ENCODE measurements at regions not wholly inside any gene's neighbourhood (a gene's known extent, or its start where the extent isn't known, plus 50 kb on each side); places are given as distances from the start of the nearest gene placed in this dataset.
"Not testable (repeated sequence)": the region's sequence is repeated elsewhere in the genome, so short reads cannot be mapped to it uniquely, and the experiment has no call there.

DNA sequence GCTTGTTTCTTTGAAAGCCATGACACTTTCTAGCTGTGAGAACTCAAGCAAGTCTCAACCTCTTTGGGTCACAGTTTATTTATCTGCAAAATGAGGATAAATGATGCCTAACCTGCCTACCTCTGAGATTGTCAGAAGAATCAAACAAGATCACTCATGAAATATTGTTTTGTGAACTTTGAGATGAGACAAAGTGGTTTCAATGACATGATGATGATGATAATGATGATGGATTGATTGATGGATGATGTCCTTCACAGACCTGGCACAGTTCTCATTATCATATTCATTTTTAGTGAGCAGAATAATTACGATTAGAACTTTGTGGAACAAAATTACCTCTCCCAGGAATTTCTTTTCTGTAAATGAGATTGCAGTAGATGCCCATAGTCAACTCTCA, 129.2 kb downstream of the HHIPL2 start:
- DNase-seq (ENCODE audit: extremely low read depth in 1 of 11, low read depth in 9 of 11, low spot score in 4 of 11), result no peak

DNA sequence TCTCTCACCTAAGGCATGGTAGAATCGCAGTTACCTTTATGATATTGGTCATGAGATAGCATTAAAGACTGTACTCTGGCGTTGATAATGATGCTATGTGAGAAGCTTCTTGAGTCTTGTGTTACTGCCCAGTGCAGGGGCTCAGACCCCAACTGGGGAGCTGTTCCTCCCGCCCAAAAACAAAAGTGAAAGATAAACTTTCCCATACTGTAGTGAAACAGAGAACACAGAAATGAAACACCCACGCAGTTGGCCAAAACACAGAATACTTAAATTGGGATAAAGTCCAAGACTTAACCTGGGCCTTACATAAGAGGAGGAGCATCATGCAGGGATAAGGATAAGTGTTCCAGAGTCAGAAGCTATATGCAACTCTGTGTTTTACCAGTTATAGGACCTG, 130.6 kb downstream of the HHIPL2 start:
- DNase-seq (ENCODE audit: extremely low read depth in 1 of 11, low read depth in 9 of 11, low spot score in 4 of 11), result no peak

DNA sequence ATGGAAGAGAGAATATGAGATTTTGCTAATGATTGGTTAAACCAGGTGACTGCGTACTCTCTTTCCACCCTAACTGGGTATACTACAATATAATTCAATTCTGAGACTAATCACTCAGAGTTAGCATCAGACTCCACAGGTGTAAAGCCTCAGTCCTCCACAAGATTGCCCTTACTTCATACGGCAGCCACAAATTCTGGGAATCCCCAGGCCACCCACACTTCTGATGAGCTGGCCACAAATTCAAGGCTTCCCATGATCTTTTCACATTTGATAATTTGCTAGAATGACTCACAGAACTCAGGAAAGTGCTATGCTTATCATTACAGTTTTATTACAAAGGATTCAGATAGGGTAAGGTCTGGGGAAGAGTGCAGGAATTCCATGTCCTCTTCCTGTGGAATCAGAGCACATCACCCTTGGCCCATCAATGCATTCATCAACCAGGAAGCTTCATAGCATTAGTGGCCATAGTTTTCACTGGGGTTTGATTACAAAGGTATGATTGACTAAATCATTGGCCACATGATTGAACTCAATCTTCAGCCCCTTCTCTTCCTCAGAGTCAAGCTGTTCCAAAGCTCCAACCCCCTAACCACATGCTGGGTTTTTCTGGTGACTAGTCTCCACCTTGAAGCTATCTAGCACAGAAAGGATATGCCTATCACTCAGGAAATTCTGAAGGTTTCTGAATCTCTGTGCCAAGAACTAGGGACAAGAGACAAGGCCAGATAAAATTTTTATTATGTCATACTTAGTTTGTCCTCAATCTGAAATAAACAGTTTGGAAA, 131.7 kb downstream of the HHIPL2 start:
- DNase-seq (ENCODE audit: extremely low read depth in 1 of 11, low read depth in 9 of 11, low spot score in 4 of 11), result no peak

DNA sequence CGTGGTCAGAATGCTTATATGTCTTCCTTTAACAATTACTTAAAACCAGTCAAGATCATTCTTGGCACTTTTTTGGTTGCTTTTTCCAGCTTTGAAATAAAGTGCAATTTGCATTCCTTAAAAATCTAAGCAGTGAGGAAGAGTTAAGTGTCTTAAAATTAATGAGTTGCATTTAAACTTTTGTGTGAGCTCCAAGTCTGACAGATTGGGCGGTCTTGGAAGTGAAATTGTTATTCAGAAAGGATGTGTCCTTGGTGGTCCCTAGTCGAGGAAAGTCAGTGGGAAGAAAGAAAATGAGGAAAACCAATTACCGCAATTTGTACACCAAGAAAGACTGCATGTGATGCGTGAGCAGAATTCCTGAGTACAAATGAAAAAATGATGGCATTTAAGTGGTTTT, 132.5 kb downstream of the HHIPL2 start:
- no peak for DNase-seq (ENCODE audit: extremely low read depth in 1 of 11, low read depth in 9 of 11, low spot score in 4 of 11)

DNA sequence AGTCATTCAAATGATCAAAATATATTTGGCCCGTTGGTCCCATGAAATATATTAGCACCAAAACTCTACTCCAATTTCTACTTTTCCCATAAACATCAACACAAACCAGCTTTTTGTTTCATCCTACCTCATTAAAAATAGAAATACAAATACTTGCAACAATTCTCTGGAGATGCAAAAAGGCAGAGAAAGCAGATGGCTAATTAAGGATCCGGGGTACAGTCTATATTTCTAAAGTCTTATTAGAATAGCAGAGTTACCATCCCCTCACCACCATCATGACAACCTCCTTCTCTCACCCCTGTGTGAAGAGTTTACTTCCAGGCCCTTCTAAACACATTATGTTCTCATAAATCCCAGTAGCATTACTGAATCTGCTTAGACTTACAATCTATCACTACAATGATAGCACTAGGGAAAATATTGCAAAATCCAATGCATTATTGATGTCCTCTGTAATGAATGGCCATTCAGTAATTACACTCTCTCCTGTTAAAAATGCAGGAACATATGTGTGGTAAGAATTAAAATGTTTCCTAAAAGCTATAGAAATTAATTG, 133.8 kb downstream of the HHIPL2 start:
- DNase-seq (ENCODE audit: extremely low read depth in 1 of 11, low read depth in 9 of 11, low spot score in 4 of 11), result no peak

DNA sequence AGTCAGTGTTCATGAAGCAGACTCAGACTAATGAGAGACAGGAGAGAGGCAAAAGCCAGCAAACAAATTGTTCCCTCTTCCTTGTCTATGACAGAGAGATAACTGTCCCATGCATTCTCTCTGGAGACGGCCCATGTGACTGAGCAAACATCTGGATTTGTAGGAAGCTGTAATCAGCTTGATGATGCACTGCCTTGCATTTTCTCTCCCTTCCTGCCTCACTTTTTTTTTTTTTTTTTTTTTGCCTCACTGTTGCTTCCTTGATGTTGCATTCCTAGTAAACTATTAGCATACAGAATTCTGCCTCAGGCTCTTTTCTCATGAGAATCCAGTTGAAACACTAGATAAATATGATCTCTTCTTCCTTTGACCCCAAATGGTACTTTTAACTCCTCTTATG, 134.5 kb downstream of the HHIPL2 start:
- DNase-seq (ENCODE audit: extremely low read depth in 1 of 11, low read depth in 9 of 11, low spot score in 4 of 11), result no peak

DNA sequence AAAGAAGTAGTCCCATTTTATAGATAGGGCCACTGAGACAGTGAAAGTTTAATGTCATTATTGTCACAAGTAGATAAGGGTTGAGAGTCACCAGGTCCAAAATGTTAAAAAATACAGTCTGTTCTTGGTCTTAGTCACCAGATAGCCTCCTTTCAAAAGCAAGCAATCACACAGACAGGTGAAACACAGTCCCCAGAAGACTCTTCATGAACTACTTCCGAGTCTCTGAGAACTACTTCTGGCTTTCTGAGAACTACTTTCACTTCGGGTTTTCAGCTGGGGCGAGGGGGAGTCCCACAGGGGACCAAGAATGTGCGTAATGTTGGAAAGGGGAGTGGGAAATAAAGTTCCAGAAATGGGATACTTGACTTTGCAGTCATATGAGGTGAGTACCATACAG, 143.2 kb downstream of the HHIPL2 start:
- DNase-seq (ENCODE audit: extremely low read depth in 1 of 11, low read depth in 9 of 11, low spot score in 4 of 11), result no peak

DNA sequence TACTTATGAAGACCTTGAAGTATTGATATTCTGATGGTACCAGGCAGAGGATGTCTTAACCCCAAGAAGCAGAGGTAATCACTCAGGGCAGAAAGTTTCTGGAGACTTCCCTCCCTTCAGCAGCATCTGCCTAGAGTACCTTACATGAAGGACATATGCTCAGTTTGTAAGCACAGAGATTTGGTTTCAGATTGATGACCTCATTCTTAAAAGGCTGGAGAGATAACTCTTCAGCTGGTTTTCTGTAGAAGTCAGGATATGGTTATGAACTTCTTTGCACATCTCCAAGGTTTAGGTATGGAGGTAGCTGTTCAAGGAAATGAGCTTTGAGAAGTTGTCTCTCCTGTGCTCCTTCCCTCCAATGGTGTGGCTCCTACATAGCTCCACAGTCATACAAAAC, 148.7 kb downstream of the HHIPL2 start:
- no peak for DNase-seq (ENCODE audit: extremely low read depth in 1 of 11, low read depth in 9 of 11, low spot score in 4 of 11)

DNA sequence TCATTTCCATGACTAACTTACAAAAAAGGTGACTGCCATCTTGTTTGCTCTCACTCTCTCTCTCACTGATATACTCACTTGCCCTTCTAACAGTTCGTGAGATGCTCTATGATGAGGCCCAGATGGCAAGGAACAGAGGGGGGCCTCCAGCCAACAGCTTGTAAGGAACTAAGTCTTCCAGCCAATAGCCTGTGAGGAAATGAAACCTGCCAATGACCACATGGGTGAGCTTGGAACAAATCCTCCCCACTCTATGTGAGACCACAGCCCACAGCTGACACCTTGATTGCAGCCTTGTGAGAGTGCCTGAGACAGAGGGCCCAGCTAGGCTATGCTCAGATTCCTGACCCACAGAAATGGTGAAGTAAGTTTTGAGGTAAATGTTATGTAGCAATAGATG, 153.7 kb downstream of the HHIPL2 start:
- no peak for DNase-seq (ENCODE audit: extremely low read depth in 1 of 11, low read depth in 9 of 11, low spot score in 4 of 11)

DNA sequence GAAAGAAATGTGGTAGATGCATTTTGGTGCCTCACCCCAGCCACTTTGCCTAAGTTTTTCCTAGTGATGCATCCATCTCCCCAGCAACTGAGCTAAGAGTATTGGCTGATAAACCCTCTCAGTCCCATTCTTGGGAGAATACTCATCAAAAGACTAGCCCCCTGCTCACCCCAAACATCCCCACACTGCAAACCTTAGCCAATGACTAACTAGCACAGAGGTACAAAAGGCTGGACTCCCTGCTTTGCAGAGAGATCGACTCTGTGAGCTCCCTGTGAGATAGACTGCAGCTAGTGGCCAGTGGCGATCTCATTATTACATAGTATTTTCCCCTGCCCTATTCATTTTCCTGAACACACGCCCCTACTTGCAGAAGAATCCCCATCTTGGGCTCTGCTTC, 155.3 kb downstream of the HHIPL2 start:
- no peak for DNase-seq (ENCODE audit: extremely low read depth in 1 of 11, low read depth in 9 of 11, low spot score in 4 of 11)

DNA sequence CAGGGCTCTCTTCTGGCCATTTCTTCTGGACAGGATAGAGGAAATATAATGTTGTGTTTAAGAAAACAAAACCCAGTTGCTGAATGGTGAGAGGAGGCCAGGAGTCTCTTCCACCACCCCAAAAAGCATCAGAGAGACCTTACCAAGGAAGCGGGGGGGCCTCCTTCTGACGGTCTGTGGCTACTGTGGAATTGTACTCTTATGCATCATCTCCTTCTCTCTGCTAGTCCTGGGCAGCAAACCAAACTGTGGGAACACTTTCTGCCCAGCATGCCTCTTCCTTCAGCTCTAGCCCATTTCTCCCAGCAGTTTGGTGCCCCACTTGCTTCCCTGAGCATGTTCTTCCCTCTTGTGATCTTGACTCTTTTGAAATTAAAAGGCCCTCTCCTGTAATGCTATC, 157.7 kb downstream of the HHIPL2 start:
- DNase-seq (ENCODE audit: extremely low read depth in 1 of 11, low read depth in 9 of 11, low spot score in 4 of 11), result no peak

DNA sequence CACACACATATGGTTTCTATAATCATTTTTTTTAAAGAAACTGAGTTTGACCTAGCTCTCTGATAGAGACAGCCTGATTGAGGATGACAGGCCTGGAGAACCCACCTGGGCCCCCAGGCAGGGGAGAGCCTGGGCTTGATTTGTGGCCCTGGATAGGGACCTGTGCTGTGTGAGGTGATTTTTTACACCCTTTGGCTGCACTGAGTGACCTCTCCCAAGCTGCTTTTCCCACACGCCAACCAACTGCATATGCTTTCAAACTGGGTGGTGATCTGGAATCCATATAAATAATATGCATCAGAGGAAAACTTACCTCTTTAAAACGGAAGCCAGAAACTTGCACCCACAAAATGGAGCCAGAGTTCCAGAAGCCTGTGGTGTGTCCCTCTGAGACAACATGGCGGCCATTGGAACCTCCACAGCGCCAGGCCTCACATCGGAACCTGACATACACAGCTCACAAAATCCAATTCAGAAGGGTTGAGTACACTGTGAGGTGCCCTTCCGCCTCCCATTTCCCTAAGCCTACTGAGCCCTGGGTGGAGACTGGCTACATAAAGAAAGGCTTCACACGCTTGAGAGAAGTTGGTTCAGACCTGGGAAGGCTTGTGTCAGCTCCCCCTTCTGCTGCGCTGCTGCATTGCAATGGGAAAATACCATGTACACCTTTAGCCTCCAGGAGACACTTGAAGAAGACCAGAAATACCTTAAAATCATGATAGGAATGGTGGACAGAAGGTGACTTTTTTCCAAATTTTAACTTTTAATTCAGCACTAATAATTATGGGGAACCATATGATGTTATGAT, 160.7 kb downstream of the HHIPL2 start:
- DNase-seq (ENCODE audit: extremely low read depth in 1 of 11, low read depth in 9 of 11, low spot score in 4 of 11), result no peak

DNA sequence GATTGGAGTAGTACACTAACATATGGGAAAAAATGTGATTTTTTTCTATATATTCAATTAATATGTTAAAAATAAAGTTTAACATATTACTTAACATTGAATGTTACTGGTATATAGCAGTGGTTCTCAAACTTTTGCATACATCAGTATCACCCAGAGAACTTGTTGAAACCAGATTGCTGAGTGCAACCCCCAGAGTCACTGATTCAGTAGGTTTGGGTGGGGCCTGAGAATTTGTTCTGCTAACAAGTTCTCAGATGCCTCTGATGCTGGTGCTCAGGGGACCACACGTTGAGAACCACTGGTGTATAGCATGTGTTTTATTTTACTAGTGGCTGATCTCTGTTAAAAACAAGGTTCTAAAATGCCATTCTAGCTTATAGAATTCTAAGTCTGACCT, 161.9 kb downstream of the HHIPL2 start:
- no peak for DNase-seq (ENCODE audit: extremely low read depth in 1 of 11, low read depth in 9 of 11, low spot score in 4 of 11)

DNA sequence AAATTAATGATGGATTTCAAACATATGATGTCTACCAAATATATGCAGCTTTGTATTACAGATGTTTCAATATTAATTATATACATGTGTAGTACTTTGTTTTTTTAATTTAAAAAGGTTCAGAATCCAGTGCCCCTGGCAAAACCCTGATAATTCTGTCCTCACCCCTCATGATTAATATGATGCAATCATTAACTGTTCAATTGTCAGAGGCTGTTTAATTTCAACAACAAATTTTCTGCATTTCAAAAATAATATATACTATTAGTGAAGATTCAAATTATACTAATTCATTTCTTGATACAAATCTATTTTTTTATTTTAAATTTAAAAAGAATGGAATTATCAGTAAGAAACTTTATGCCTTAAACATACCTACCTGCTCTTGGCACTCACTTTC, 162.6 kb downstream of the HHIPL2 start:
- DNase-seq (ENCODE audit: extremely low read depth in 1 of 11, low read depth in 9 of 11, low spot score in 4 of 11), result no peak

DNA sequence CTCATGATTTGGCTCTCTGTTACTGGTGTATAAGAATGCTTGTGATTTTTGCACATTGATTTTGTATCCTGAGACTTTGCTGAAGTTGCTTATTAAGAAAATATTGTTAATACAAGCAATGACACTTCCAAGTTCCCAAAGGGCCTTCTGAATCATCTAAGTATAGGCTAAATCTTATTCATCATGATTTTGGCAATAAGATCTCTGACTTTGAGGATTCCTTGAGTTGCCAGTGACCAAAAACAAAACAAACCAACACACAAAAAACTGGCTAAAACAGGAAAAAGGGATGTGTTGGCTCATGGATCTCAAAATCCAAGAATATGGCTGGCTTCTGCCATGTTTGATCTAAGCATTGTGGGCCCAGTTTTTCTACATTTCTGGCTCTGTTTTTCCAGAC, 163.4 kb downstream of the HHIPL2 start:
- no peak for DNase-seq (ENCODE audit: extremely low read depth in 1 of 11, low read depth in 9 of 11, low spot score in 4 of 11)

DNA sequence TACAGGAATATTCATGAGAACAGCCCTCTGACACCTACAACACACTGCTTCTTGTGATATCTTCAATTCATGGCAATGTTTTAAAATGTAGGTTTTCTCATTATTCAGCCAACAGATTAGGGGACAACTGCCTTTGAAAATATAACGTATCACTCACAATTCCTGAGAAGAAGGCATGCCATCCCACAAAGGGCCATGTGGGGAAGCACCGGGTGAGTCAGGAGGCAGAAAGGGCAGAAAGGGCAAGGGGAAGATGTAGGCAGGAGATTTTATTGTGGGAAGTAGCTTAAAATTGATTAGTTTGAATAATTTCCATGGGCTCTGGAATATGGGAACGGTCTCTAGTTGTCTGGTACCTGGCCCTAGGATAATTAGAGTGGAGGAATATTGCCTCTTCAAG, 165.7 kb downstream of the HHIPL2 start:
- DNase-seq (ENCODE audit: extremely low read depth in 1 of 11, low read depth in 9 of 11, low spot score in 4 of 11), result no peak

DNA sequence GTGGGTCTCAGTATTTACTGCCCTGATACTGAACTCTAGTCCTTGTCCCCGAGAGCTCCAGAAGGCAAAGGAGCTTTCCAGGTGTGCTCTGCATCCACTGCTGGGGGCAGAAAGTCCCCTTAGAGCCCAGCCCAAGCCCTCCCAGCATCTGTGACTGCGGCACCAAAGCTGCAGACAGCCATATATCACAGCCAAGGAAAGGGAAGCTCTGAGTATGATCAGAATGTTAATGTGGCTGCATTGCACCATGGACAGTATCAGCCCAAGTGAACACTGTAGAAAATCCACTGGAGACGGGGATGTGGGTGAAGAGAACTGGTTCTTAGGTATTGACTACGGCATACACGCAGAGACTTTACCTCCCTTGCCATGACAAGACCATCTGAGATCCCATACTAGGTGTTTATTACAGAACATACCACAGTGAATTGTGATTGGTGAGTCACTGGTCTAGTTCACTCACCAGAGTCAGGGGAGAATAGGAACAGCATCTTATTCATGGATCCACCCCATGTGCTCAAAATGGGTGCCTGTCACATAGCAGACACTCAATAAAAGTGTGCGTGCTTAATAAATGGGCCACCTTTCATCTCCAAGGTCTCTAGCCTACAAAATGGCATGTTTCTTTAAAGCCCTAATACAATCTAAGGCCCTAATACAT, 170.3 kb downstream of the HHIPL2 start:
- DNase-seq (ENCODE audit: extremely low read depth in 1 of 11, low read depth in 9 of 11, low spot score in 4 of 11), result no peak

DNA sequence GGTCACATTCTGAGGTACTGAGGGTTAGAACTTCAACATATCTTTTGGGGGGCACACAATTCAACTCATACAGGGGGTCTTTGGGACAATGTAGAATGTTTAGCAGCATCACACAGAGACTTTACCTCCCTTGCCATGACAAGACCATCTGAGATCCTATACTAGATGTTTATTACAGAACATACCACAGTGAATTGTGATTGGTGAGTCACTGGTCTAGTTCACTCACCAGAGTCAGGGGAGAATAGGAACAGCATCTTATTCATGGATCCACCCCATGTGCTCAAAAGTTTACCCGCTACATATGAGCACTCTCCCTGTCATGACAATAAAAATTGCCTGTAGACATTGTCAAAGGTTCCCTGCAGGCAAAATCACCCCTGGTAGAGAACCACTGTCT, 171.1 kb downstream of the HHIPL2 start:
- not testable (repeated sequence) for DNase-seq (ENCODE audit: extremely low read depth in 1 of 11, low read depth in 9 of 11, low spot score in 4 of 11)

DNA sequence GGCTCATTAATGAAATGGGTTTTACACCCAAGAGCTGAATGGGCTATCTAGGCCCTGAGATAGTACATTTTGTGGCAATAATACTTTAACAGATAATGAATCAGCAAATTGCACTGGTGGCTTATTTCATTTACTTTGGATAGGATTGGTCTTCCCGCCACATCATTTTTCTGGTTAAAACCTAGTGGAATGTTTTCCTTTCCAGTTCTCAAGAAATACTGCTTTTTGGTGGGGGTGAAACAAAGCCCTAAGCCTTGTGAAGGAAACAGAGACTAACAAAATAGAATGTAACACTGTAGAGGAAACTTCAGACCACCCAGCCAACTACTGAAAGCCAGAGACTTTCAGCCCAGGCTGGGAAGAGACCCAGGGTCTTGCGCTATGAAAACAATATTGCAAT, 172.2 kb downstream of the HHIPL2 start:
- no peak for DNase-seq (ENCODE audit: extremely low read depth in 1 of 11, low read depth in 9 of 11, low spot score in 4 of 11)
